DOHH2 (cell line): ENCODE measurements at regions not wholly inside any gene's neighbourhood (a gene's known extent, or its start where the extent isn't known, plus 50 kb on each side); places are given as distances from the start of the nearest gene placed in this dataset.

Experiments used
- H3F3A ChIP-seq: fragments of 200-600 bp; sonication (generic), shearing (Covaris generic); 2 replicates; pipeline ENCODE4 v1.6.0; 2016; ENCODE audit warnings: antibody characterized with exemption, mild to moderate bottlenecking; ENCODE audit not compliant: control insufficient read depth, insufficient read depth
- H3K27ac ChIP-seq: fragments of 200-600 bp; sonication (generic); 2 replicates; pipeline ENCODE4 v1.5.1; 2014; ENCODE audit warnings: low read depth, mild to moderate bottlenecking, low read length, moderate library complexity
- H3K27me3 ChIP-seq: fragments of 200-600 bp; sonication (generic); 2 replicates; pipeline ENCODE4 v1.6.1; 2014; ENCODE audit warnings: mild to moderate bottlenecking, low read length, mixed read lengths; ENCODE audit not compliant: control insufficient read depth
- H3K36me3 ChIP-seq: fragments of 200-600 bp; sonication (generic); 2 replicates; pipeline ENCODE4 v1.6.1; 2014; ENCODE audit warnings: mild to moderate bottlenecking, low read length, moderate library complexity, mixed read lengths; ENCODE audit not compliant: control insufficient read depth
- H3K4me1 ChIP-seq: fragments of 200-600 bp; sonication (generic); 2 replicates; pipeline ENCODE4 v1.6.1; 2014; ENCODE audit warnings: mild to moderate bottlenecking, low read length, mixed read lengths; ENCODE audit not compliant: control insufficient read depth
- H3K4me2 ChIP-seq: fragments of 200-600 bp; sonication (generic); 2 replicates; pipeline ENCODE4 v1.6.0; 2014; ENCODE audit warnings: mild to moderate bottlenecking, low read length, moderate library complexity
- H3K4me3 ChIP-seq: fragments of 200-600 bp; sonication (generic); 2 replicates; pipeline ENCODE4 v1.5.1; 2014; ENCODE audit warnings: mild to moderate bottlenecking, low read length, mixed read lengths
- H3K79me2 ChIP-seq: fragments of 200-600 bp; sonication (generic); 2 replicates; pipeline ENCODE4 v1.6.1; 2014; ENCODE audit warnings: mild to moderate bottlenecking, low read length, mixed read lengths; ENCODE audit not compliant: control insufficient read depth
- H3K9me2 ChIP-seq: fragments of 200-600 bp; sonication (generic); replicated peaks from 2 replicates; pipeline ENCODE4 v1.6.1; 2014; ENCODE audit warnings: mild to moderate bottlenecking, low read length, mixed read lengths; ENCODE audit not compliant: control insufficient read depth
- H3K9me3 ChIP-seq: fragments of 200-600 bp; sonication (generic); 2 replicates; pipeline ENCODE4 v1.6.1; 2014; ENCODE audit warnings: antibody characterized with exemption, low read length, mixed read lengths; ENCODE audit not compliant: control insufficient read depth, insufficient read depth
- H4K20me1 ChIP-seq: fragments of 200-600 bp; sonication (generic); 2 replicates; pipeline ENCODE4 v1.6.0; 2014; ENCODE audit warnings: low read depth, mild to moderate bottlenecking, antibody characterized with exemption, low read length, moderate library complexity; ENCODE audit not compliant: control insufficient read depth, insufficient read depth
- EZH2phosphoT487 ChIP-seq: fragments of 200-600 bp; sonication (generic); IDR thresholded peaks from 2 replicates; pipeline ENCODE4 v1.6.1; 2017; ENCODE audit warnings: borderline replicate concordance, mild to moderate bottlenecking, antibody characterized with exemption, low read length, moderate library complexity, mixed read lengths
- TF ChIP-seq, protein P1 (sequence below): fragments of 200-600 bp; sonication (generic); IDR thresholded peaks from one replicate; pipeline ENCODE4 v1.5.1; 2014; ENCODE audit warnings: antibody characterized with exemption, mild to moderate bottlenecking, low read depth, low read length; ENCODE audit not compliant: poor library complexity, severe bottlenecking

GRCh38 chr17:65356536-65356935 lies 204.9 kb downstream of the AXIN2 start:
- H4K20me1 ChIP-seq = no peaks in the 10 kb centered on the region
- H3K9me3 ChIP-seq = no peaks in the 10 kb centered on the region

GRCh38 chr17:65355246-65355645 lies 206.2 kb downstream of the AXIN2 start:
- no peaks in the 10 kb centered on the region for H3K79me2 ChIP-seq
- no peaks in the 10 kb centered on the region for H3F3A ChIP-seq
- H3K9me3 ChIP-seq = no peaks in the 10 kb centered on the region
- no peaks in the 10 kb centered on the region for H4K20me1 ChIP-seq
- no peaks in the 10 kb centered on the region for H3K36me3 ChIP-seq
- peaks cover 14% of the 10 kb centered on the region for H3K27me3 ChIP-seq
- no peak overlapping the region for H3K4me2 ChIP-seq
- no peak overlapping the region for H3K4me3 ChIP-seq
- no peak for TF ChIP-seq EZH2phosphoT487
- TF ChIP-seq, protein P1, sequence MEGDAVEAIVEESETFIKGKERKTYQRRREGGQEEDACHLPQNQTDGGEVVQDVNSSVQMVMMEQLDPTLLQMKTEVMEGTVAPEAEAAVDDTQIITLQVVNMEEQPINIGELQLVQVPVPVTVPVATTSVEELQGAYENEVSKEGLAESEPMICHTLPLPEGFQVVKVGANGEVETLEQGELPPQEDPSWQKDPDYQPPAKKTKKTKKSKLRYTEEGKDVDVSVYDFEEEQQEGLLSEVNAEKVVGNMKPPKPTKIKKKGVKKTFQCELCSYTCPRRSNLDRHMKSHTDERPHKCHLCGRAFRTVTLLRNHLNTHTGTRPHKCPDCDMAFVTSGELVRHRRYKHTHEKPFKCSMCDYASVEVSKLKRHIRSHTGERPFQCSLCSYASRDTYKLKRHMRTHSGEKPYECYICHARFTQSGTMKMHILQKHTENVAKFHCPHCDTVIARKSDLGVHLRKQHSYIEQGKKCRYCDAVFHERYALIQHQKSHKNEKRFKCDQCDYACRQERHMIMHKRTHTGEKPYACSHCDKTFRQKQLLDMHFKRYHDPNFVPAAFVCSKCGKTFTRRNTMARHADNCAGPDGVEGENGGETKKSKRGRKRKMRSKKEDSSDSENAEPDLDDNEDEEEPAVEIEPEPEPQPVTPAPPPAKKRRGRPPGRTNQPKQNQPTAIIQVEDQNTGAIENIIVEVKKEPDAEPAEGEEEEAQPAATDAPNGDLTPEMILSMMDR = no peak
- no peaks in the 10 kb centered on the region for H3K9me2 ChIP-seq
- H3K4me1 ChIP-seq = no peaks in the 10 kb centered on the region
- H3K27ac ChIP-seq = no peak overlapping the region

More at GRCh38 chr17:65356536-65356935, 204.9 kb downstream of the AXIN2 start:
- Histone ChIP-seq H3K27ac (no peak overlapping the region), H3K9me2 (no peaks in the 10 kb centered on the region), H3F3A (no peaks in the 10 kb centered on the region), H3K4me1 (no peaks in the 10 kb centered on the region), H3K4me3 (no peak overlapping the region), H3K27me3 (peaks cover 13% of the 10 kb centered on the region), H3K4me2 (no peak overlapping the region), H3K79me2 (no peaks in the 10 kb centered on the region), H3K36me3 (no peaks in the 10 kb centered on the region)
- TF ChIP-seq, protein P1 = no peak
- no peak for TF ChIP-seq EZH2phosphoT487

GRCh38 chr17:65349916-65350315 lies 211.5 kb downstream of the AXIN2 start:
- H3F3A ChIP-seq = no peaks in the 10 kb centered on the region
- H3K4me3 ChIP-seq = no peak overlapping the region
- H3K4me1 ChIP-seq = no peaks in the 10 kb centered on the region
- no peak for TF ChIP-seq EZH2phosphoT487
- TF ChIP-seq, protein P1 = no peak
- 0 out of 2 replicates have a peak, but pooled peaks cover 3% of the 10 kb centered on the region for H3K9me3 ChIP-seq
- no peaks in the 10 kb centered on the region for H3K36me3 ChIP-seq
- no peaks in the 10 kb centered on the region for H3K79me2 ChIP-seq
- no peak overlapping the region for H3K4me2 ChIP-seq
- no peaks in the 10 kb centered on the region for H4K20me1 ChIP-seq
- no peak overlapping the region for H3K27ac ChIP-seq
- no peaks in the 10 kb centered on the region for H3K9me2 ChIP-seq
- H3K27me3 ChIP-seq = peaks cover 7% of the 10 kb centered on the region; the same call in 1 of the 2 replicates

GRCh38 chr17:65346166-65346565 lies 209.0 kb downstream of the RGS9 start:
- no peaks in the 10 kb centered on the region for H3K79me2 ChIP-seq
- no peaks in the 10 kb centered on the region for H3K27me3 ChIP-seq
- H3K9me2 ChIP-seq = no peaks in the 10 kb centered on the region
- H3K9me3 ChIP-seq = 0 out of 2 replicates have a peak, but pooled peaks cover 3% of the 10 kb centered on the region
- H4K20me1 ChIP-seq = no peaks in the 10 kb centered on the region
- H3F3A ChIP-seq = no peaks in the 10 kb centered on the region
- no peak overlapping the region for H3K4me2 ChIP-seq
- H3K4me1 ChIP-seq = no peaks in the 10 kb centered on the region
- no peaks in the 10 kb centered on the region for H3K36me3 ChIP-seq
- no peak overlapping the region for H3K27ac ChIP-seq
- no peak overlapping the region for H3K4me3 ChIP-seq
- TF ChIP-seq, protein P1 = no peak
- no peak for TF ChIP-seq EZH2phosphoT487
